ENCODE measurements at regions not wholly inside any gene's neighbourhood (a gene's known extent, or its start where the extent isn't known, plus 50 kb on each side); places are given as distances from the start of the nearest gene placed in this dataset.

DNA sequence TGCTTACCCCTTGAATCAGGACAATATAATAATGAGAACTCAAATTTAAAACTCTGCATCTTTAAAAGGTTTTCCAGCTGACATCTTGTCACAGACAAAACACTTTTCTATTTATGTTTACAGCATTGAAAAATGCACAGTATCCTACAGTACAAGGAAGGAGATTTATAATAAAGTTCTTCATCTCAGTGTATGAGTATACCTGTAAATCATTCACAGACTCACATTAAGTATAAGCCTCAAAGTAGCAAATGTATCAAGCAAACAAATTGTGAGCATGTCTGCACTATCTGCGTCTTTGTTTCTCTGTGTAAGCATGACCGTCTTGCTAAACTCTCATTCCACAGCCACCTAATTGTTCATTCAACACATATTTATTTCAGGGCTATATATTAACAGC lies 52.8 kb downstream of the PPP1R2C start:
- TF ChIP-seq SIX5 (IDR thresholded peaks at IDR 0.05; ENCODE audit: borderline replicate concordance in 1 of 2, insufficient read depth in 1 of 2, low read depth in 1 of 2, low read length in 2 of 2) = no peak
- TF ChIP-seq POLR2A (conservative IDR thresholded peaks at IDR 0.05) = no peak
